Inflammatory macrophage (primary cell): ENCODE measurements at regions not wholly inside any gene's neighbourhood (a gene's known extent, or its start where the extent isn't known, plus 50 kb on each side); places are given as distances from the start of the nearest gene placed in this dataset.

ENCODE experiments used
- DNase-seq, 2 donors: peaks; one replicate each; pipeline ENCODE4 v3.0.0-alpha.2; 2020 to 2022

GRCh38 chr11:11755871-11756270 is 85.9 kb upstream of the USP47 start:
- no peak for DNase-seq

- DNase-seq = no peak
Measured at GRCh38 chr11:11752679-11753078, 89.1 kb upstream of the USP47 start.

GRCh38 chr11:11750017-11750878 is 91.5 kb upstream of the USP47 start:
- DNase-seq = no peak

GRCh38 chr11:11748706-11749365 is 92.9 kb upstream of the USP47 start:
- DNase-seq = no peak

- DNase-seq = no peak
Measured at GRCh38 chr11:11747570-11747969, 94.2 kb upstream of the USP47 start.

GRCh38 chr11:11746449-11746848 is 95.3 kb upstream of the USP47 start:
- no peak for DNase-seq

- DNase-seq = no peak
Measured at GRCh38 chr11:11743216-11743615, 98.6 kb upstream of the USP47 start.

GRCh38 chr11:11742486-11742885 is 99.3 kb upstream of the USP47 start:
- no peak for DNase-seq

- DNase-seq = no peak
Measured at GRCh38 chr11:11740836-11741235, 100.9 kb upstream of the USP47 start.

GRCh38 chr11:11740073-11740702 is 101.6 kb upstream of the USP47 start:
- DNase-seq = no peak

GRCh38 chr11:11738370-11738769 is 103.4 kb upstream of the USP47 start:
- no peak for DNase-seq

- no peak for DNase-seq
Measured at GRCh38 chr11:11735586-11735985, 106.2 kb upstream of the USP47 start.

GRCh38 chr11:11733246-11733747 is 108.5 kb upstream of the USP47 start:
- DNase-seq = no peak

GRCh38 chr11:11732116-11732515 is 109.7 kb upstream of the USP47 start:
- no peak for DNase-seq

GRCh38 chr11:11731311-11732083 is 109.7 kb upstream of the GALNT18 start:
- DNase-seq = peak; percentile 2 to 19

- DNase-seq = no peak
Measured at GRCh38 chr11:11728386-11728785, 106.6 kb upstream of the GALNT18 start.

GRCh38 chr11:11725438-11725837 is 103.6 kb upstream of the GALNT18 start:
- DNase-seq = no peak

- no peak for DNase-seq
Measured at GRCh38 chr11:11724994-11725393, 103.2 kb upstream of the GALNT18 start.

- no peak for DNase-seq
Measured at GRCh38 chr11:11722861-11723260, 101.1 kb upstream of the GALNT18 start.

GRCh38 chr11:11722246-11722645 is 100.4 kb upstream of the GALNT18 start:
- no peak for DNase-seq

GRCh38 chr11:11718511-11718910 is 96.7 kb upstream of the GALNT18 start:
- no peak for DNase-seq

GRCh38 chr11:11717064-11717725 is 95.4 kb upstream of the GALNT18 start:
- no peak for DNase-seq
